ENCODE measurements at regions not wholly inside any gene's neighbourhood (a gene's known extent, or its start where the extent isn't known, plus 50 kb on each side); places are given as distances from the start of the nearest gene placed in this dataset.

- no peak for DNase-seq (ENCODE audit: low read depth)
Measured at GRCh38 chr11:86726770-86727504, 54.5 kb upstream of the ME3 start.

- DNase-seq (ENCODE audit: low read depth), result no peak
Measured at GRCh38 chr11:86726118-86726753, 53.8 kb upstream of the ME3 start.

GRCh38 chr11:86724137-86724536 is 51.7 kb upstream of the ME3 start:
- DNase-seq (ENCODE audit: low read depth), result no peak

GRCh38 chr11:86723281-86723680 is 50.9 kb upstream of the ME3 start:
- DNase-seq (ENCODE audit: low read depth), result no peak

GRCh38 chr11:86722748-86723147 is 50.3 kb upstream of the ME3 start:
- no peak for DNase-seq (ENCODE audit: low read depth)
